Right renal cortex interstitium (tissue), 3 donors: ENCODE measurements at regions not wholly inside any gene's neighbourhood (a gene's known extent, or its start where the extent isn't known, plus 50 kb on each side); places are given as distances from the start of the nearest gene placed in this dataset.
A peak's percentile ranks its signal among the peaks of the same experiment; 100 is the strongest.

ENCODE experiments used
- DNase-seq, 3 donors: peaks; one replicate each; pipeline ENCODE4 v3.0.0-alpha.2; 2013; ENCODE audit warnings: low read depth in 3 of 3, low spot score in 2 of 3

GRCh38 chr4:182124359-182124758 lies 118.8 kb upstream of the TENM3 start:
- no peak for DNase-seq

GRCh38 chr4:182126096-182126495 lies 117.1 kb upstream of the TENM3 start:
- no peak for DNase-seq

GRCh38 chr4:182126603-182127002 lies 116.6 kb upstream of the TENM3 start:
- DNase-seq = no peak

- no peak for DNase-seq
Measured at GRCh38 chr4:182133033-182133432, 110.2 kb upstream of the TENM3 start.

GRCh38 chr4:182134261-182134660 lies 108.9 kb upstream of the TENM3 start:
- no peak for DNase-seq

- no peak for DNase-seq
Measured at GRCh38 chr4:182136201-182136600, 107.0 kb upstream of the TENM3 start.

GRCh38 chr4:182137343-182137742 lies 105.9 kb upstream of the TENM3 start:
- DNase-seq = no peak

GRCh38 chr4:182139491-182139890 lies 103.7 kb upstream of the TENM3 start:
- DNase-seq = no peak

- no peak for DNase-seq
Measured at GRCh38 chr4:182140547-182140946, 102.7 kb upstream of the TENM3 start.

- peak in 1 of 3 donors; percentile 10 for DNase-seq
Measured at GRCh38 chr4:182141061-182141460, 102.1 kb upstream of the TENM3 start.

- peak in 2 of 3 donors; percentile 29 to 32 for DNase-seq
Measured at GRCh38 chr4:182142176-182143085, 100.8 kb upstream of the TENM3 start.

GRCh38 chr4:182143086-182143821 lies 99.9 kb upstream of the TENM3 start:
- peak in 2 of 3 donors; percentile 15 to 21 for DNase-seq

- peak in 2 of 3 donors; percentile 41 to 59 for DNase-seq
Measured at GRCh38 chr4:182143822-182144625, 99.2 kb upstream of the TENM3 start.

- DNase-seq = peak in 2 of 3 donors; percentile 15 to 35
Measured at GRCh38 chr4:182144626-182145333, 98.4 kb upstream of the TENM3 start.

GRCh38 chr4:182145334-182145905 lies 97.8 kb upstream of the TENM3 start:
- DNase-seq = peak in 2 of 3 donors; percentile 9 to 13

GRCh38 chr4:182147391-182147790 lies 95.8 kb upstream of the TENM3 start:
- DNase-seq = no peak

- no peak for DNase-seq
Measured at GRCh38 chr4:182150645-182151044, 92.6 kb upstream of the TENM3 start.

- no peak for DNase-seq
Measured at GRCh38 chr4:182155806-182156205, 87.4 kb upstream of the TENM3 start.

- no peak for DNase-seq
Measured at GRCh38 chr4:182163180-182163579, 80.0 kb upstream of the TENM3 start.

GRCh38 chr4:182169572-182169971 lies 73.6 kb upstream of the TENM3 start:
- DNase-seq = no peak
